ENCODE measurements at regions not wholly inside any gene's neighbourhood (a gene's known extent, or its start where the extent isn't known, plus 50 kb on each side); places are given as distances from the start of the nearest gene placed in this dataset.

- DNase-seq (ENCODE audit: low read depth in 2 of 3, low spot score in 2 of 3), result no peak
Observed at GRCh38 chr20:53702617-53703016, 109.0 kb upstream of the ZNF217 start.

DNA sequence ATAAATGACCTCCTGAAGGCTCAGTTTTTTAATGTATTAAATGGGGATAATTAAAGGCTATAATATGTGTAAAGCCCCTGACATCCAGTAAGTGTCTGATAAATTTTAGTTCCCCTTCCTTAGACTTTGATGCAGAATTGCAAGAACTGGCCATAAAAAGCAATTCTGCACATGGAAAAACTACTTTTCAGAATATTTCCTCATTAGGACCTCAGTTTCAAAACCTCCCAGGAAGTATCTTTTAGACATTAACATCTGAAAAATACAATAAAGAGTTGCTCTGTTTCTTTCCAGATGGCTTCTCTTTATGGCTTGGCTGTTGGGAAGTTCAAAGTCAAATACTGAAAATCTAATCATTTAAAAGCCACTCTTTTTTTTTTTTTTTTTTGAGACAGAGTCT is 106.3 kb upstream of the ZNF217 start:
- no peak for DNase-seq (ENCODE audit: low read depth in 2 of 3, low spot score in 2 of 3)

DNA sequence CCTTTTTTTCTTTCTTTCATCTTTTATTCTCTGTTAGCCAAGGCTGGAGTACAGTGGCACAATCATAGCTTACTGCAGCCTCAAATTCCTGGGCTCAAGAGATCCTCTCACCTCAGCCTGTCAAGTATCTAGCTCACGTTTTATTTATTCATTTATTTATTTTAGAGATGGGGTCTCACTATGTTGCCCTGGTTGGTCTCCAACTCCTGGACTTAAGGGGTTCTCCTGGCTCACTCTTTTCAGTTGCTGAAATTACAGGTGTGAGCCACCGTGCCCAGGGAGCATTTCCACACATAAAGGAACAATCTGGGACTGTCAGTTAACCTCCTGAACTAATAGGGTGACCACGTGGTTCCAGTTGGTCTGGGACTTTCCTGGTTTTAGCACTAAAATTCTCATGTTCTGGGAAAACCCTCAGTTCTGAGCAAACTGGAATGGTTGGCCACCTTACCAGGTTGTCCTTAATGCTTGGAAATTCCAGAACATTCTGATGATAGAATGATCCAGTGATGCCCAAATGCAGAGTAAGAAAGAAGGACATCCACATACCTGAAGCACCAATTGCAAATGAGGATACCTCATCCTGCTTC is 105.5 kb upstream of the ZNF217 start:
- no peak for DNase-seq (ENCODE audit: low read depth in 2 of 3, low spot score in 2 of 3)

DNA sequence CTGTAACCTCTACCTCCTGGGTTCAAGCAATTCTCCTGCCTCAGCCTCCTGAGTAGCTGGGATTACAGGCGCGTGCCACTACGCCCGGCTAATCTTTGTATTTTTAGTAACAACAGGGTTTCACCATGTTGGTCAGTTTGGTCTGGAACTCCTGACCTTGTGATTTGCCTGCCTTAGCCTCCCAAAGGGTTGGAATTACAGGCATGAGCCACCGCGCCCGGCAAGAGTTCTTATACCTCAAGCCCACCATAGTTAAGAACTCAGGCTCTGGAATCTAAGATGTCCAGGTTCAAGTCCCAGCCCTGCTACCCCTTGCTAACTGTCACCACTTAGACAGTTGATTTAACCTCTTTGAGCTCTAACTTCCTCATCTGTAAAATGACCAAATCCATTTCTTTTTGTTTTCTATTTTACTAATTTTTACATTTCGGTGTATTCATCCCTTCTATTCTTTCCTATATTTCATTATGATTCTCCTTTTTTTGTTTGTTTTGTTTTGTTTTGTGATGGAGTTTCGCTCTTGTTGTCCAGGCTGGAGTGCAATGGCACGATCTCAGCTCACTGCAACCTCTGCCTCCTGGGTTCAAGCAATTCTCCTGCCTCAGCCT is 104.8 kb upstream of the ZNF217 start:
- DNase-seq (ENCODE audit: low read depth in 2 of 3, low spot score in 2 of 3), result no peak

DNA sequence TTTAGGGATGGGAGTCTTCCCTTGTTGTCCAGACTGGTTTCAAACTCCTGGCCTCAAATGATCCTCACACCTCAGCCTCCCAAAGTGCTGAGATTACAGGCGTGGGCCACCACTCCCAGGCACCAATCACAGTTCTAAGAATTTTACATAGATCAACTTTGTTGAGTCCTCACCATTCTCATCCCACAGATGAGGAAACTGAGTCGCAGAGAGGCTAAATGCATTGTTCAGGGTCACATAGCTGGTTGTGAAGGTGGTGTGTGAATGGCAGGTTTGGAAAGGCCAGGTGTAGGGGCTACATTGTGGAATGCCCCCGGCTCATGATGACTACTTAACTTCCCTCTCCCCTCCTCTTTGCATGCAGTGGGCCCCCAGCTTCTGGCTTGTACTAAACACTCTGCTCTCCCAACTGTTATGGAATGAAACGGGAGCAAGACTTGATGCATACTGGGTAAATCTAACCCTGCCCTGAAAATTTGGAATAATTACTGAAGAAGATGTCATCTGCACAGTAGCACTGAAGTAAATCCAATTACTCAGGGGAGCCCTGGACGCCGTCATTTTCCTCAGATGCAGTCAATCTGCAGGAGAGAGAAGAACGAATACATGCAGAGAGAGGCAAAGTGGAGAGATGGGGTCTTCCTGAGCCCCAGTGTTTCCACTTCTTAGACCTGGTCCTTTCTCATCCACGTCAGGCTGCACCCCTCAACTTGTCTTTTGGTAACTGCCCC is 102.3 kb upstream of the ZNF217 start:
- no peak for DNase-seq (ENCODE audit: low read depth in 2 of 3, low spot score in 2 of 3)

GRCh38 chr20:53693262-53693871 is 99.7 kb upstream of the ZNF217 start:
- DNase-seq (ENCODE audit: low read depth in 2 of 3, low spot score in 2 of 3), result no peak

- no peak for DNase-seq (ENCODE audit: low read depth in 2 of 3, low spot score in 2 of 3)
Observed at GRCh38 chr20:53692465-53693067, 98.9 kb upstream of the ZNF217 start.

DNA sequence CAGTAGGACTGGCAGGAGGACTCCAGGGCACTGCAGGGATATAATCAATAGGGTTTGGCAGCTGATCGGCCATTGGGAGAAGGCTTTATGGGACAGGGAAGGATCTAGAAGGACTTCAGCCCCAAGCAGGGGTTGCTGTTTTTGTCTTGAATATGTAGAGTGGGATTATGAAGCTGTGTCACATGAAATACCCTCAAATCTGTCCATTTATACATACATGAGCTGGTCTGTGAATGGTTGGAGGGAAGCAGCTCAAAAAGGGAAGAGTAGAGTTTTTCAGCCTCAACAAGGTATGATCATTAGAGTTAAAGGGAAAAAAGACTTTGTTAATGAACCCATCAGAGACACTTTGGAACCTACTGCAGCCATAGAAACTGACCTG is 98.2 kb upstream of the ZNF217 start:
- no peak for DNase-seq (ENCODE audit: low read depth in 2 of 3, low spot score in 2 of 3)

DNA sequence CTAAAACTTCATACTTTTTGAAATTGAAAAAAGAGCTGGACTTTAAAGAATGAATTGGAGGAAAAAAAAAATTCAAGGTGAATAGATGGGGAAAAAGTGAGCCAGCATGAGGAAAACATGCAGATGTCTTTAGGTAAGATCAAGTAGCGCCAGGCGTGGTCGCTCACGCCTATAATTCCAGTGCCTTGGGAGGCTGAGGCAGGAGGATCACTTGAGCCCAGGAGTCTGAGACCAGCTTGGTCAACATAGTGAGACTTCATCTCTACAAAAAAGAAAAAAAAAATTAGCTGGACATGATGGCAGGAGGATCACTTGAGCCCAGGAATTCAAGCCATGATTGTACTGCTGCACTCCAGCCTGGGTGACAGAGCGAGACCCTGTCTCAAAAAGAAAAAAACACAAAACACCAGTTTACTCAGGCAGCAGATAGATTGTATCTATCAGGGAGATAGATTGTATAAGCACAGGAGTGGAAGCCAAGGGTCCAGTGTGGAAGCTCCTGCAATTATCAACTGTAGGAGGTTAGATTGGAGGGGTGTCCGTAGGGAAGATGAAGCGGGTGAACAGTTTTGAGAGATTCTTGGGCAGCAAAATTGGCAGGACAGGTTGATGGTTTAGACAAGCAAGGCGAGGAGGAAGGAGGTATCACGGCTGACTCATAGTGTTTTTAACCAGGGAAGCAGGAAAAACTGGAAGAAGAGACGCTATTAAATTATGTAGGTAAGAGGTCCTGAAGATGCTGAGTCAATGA is 97.6 kb upstream of the ZNF217 start:
- no peak for DNase-seq (ENCODE audit: low read depth in 2 of 3, low spot score in 2 of 3)

- DNase-seq (ENCODE audit: low read depth in 2 of 3, low spot score in 2 of 3), result no peak
Observed at GRCh38 chr20:53688085-53688484, 94.4 kb upstream of the ZNF217 start.

DNA sequence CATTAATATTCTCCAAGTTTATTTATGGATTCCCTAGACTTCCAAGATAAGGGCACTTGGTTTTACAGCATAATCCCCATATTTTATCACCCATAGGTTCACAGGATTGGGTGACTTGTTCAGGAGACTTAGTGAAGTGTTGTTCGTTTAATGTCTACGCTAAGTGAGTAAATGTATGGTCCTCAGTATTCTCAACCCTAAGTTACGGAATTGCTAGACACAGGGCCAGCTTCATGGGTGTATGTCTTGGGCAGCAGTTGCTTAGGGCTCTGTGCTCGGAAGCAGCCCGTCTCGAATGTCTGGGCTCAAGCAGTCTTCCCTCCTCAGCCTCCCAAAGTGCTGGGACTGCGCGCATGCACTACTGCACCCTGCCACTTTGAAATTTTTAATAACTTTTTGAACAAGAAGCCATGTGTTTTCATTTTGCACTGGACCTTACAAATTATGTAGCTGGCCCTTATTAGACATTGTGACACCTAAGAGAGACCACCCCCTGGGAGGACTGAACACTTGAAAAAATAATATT is 91.5 kb upstream of the ZNF217 start:
- DNase-seq (ENCODE audit: low read depth in 2 of 3, low spot score in 2 of 3), result no peak

- no peak for DNase-seq (ENCODE audit: low read depth in 2 of 3, low spot score in 2 of 3)
Observed at GRCh38 chr20:53683506-53683905, 89.9 kb upstream of the ZNF217 start.

DNA sequence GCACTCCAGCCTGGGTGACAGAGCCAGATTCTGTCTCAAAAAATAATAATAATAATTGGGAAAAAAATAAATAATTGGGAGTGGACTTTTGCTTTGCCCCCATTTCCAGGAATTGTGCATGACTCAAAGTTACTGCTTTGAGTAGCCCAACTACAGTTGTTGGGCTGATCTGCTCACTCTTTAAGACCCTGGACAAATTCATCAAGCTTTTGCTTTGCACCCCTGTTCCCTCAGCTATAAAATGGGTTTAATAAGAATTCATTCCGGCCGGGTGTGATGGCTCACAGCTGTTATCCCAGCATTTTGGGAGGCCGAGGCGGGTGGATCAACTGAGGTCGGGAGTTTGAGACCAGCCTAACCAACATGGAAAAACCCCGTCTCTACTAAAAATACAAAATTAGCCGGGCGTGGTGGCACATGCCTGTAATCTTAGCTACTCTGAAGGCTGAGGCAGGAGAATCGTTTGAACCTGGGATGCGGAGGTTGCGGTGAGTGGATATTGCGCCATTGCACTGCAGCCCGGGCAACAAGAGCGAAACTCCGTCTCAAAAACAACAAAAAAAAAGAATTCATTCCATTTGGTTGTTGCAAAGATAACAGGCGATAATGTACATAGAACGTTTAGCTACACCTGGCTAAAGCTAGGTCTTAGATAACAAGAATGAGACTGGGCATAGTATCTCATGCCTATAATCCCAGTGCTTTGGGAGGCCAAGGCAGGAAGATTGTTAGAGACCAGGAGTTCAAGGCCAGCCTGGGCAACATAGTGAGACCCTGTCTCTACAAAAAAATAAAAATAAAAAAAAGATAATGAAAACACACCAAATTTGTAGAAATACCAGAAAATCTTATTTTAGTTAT is 87.9 kb upstream of the ZNF217 start:
- DNase-seq (ENCODE audit: low read depth in 2 of 3, low spot score in 2 of 3), result no peak

- DNase-seq (ENCODE audit: low read depth in 2 of 3, low spot score in 2 of 3), result no peak
Observed at GRCh38 chr20:53679597-53680309, 86.1 kb upstream of the ZNF217 start.

GRCh38 chr20:53678990-53679596 is 85.5 kb upstream of the ZNF217 start:
- no peak for DNase-seq (ENCODE audit: low read depth in 2 of 3, low spot score in 2 of 3)

GRCh38 chr20:53678315-53678989 is 84.8 kb upstream of the ZNF217 start:
- no peak for DNase-seq (ENCODE audit: low read depth in 2 of 3, low spot score in 2 of 3)

DNA sequence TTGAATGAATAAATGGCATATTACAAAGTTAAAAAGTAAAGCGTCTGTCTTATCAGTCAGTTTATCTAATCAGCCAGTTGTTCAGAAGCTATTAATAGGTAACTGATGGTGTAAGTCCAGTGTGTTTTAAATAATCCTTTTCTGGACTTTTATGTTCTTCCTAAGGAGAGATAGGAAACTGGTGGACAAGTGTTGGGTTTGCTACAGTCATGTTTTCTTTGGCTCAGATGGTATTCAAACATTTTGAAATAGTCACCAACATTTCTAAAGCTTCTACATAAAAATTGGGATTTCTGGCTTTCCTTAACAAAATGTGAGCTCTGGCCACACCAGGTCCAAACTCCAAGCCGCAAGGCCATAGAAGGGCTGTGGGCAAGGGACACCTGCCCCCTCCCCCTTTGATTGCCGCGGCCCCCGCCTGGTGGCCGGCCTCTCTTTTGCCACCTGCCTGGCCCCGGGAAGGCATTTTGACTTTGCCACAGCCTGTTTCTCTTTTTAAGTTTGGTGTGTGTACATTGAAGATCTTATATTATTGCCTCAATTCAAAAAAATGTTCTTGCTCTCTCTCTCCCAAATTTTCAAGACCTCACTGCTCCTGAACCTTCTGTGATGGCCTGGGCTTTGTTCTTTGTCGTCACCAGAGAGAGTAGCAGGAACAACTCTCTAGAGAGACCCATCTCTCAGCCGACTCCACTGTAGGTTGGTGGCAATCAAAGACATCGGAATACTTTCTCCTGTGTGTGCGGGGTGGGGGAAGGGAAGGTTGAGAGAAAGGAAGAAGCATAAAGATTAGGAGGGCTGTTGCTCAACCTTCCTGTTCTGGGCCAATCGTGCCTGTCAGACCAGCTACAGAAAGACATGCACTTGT is 84.0 kb upstream of the ZNF217 start:
- DNase-seq (ENCODE audit: low read depth in 2 of 3, low spot score in 2 of 3), result no peak

Data from activated CD8-positive, alpha-beta memory T cell treated with anti-CD3 and anti-CD28 coated beads for 48 hours (primary cell).